HG03520 (cell line): ENCODE measurements at regions not wholly inside any gene's neighbourhood (a gene's known extent, or its start where the extent isn't known, plus 50 kb on each side); places are given as distances from the start of the nearest gene placed in this dataset.

Experiments
- ATAC-seq: cut with Tn5 transposase; IDR thresholded peaks from one replicate; pipeline ENCODE4 v1.9.1; 2021; ENCODE audit warnings: mild to moderate bottlenecking, moderate library complexity; ENCODE audit not compliant: unreplicated experiment

- ATAC-seq, result no peak
These were observed 65.8 kb downstream of the ETAA1 start for GRCh38 chr2:67462738-67463496.

- ATAC-seq, result no peak
These were observed 66.7 kb downstream of the ETAA1 start for GRCh38 chr2:67463810-67464209.

GRCh38 chr2:67465623-67466022, 68.5 kb downstream of the ETAA1 start:
- no peak for ATAC-seq

- ATAC-seq, result no peak
These were observed 69.6 kb downstream of the ETAA1 start for GRCh38 chr2:67466734-67467133.

- no peak for ATAC-seq
These were observed 74.5 kb downstream of the ETAA1 start for GRCh38 chr2:67471681-67472080.

GRCh38 chr2:67476809-67477790, 80.0 kb downstream of the ETAA1 start:
- ATAC-seq, result no peak

GRCh38 chr2:67479261-67479660, 82.1 kb downstream of the ETAA1 start:
- no peak for ATAC-seq

- ATAC-seq, result no peak
These were observed 88.3 kb downstream of the ETAA1 start for GRCh38 chr2:67485431-67485830.

GRCh38 chr2:67486041-67486796, 89.1 kb downstream of the ETAA1 start:
- ATAC-seq, result no peak

- no peak for ATAC-seq
These were observed 90.9 kb downstream of the ETAA1 start for GRCh38 chr2:67487993-67488392.

- ATAC-seq, result no peak
These were observed 92.3 kb downstream of the ETAA1 start for GRCh38 chr2:67489396-67489795.

- ATAC-seq, result no peak
These were observed 101.8 kb downstream of the ETAA1 start for GRCh38 chr2:67498931-67499330.

GRCh38 chr2:67499989-67500388, 102.9 kb downstream of the ETAA1 start:
- no peak for ATAC-seq

- no peak for ATAC-seq
These were observed 103.4 kb downstream of the ETAA1 start for GRCh38 chr2:67500541-67500940.

- no peak for ATAC-seq
These were observed 105.4 kb downstream of the ETAA1 start for GRCh38 chr2:67502346-67503065.

GRCh38 chr2:67503066-67503795, 106.1 kb downstream of the ETAA1 start:
- no peak for ATAC-seq

- no peak for ATAC-seq
These were observed 113.6 kb downstream of the ETAA1 start for GRCh38 chr2:67510745-67511144.

GRCh38 chr2:67514515-67514914, 117.4 kb downstream of the ETAA1 start:
- no peak for ATAC-seq

GRCh38 chr2:67515056-67515455, 117.9 kb downstream of the ETAA1 start:
- ATAC-seq, result no peak

- ATAC-seq, result no peak
These were observed 118.4 kb downstream of the ETAA1 start for GRCh38 chr2:67515538-67515937.
